ENCODE measurements at regions not wholly inside any gene's neighbourhood (a gene's known extent, or its start where the extent isn't known, plus 50 kb on each side); places are given as distances from the start of the nearest gene placed in this dataset.

DNA sequence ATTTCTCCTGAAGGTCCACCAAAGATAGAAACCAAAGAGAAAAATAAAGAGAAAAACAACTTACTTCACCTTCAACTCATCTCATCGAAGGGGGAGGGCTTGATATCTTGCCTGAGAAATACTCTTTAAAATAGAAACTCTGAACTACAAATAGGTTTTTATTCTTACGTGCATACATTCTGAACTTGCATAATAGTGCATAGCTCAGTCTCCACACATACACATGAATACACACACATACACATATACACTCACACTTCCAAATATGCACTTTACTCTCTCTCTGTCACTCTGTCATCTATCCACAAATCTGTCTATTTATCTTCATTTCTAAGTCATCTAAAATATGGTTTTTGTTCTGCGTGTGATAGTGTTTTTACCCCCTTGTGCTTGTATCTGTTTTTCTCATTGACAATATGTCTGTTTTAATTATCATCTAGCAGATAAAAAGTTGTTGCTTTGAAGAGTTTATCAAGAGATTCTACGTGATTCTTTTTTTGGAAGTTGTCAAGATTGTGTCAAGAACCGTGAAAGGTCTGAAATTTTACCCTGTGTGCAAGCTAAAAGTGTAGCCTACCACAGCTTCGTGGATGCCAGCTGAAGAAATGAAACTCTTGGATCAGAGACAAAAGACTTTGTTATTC is 468.8 kb downstream of the EPM2A start:
- intact Hi-C loops (cut with DNase I): no loop called here
- no peaks in the 10 kb centered on the region for H3K36me3 ChIP-seq
- DNase-seq (ENCODE audit: low spot score in 2 of 2): no peak
- TF ChIP-seq, protein P1, sequence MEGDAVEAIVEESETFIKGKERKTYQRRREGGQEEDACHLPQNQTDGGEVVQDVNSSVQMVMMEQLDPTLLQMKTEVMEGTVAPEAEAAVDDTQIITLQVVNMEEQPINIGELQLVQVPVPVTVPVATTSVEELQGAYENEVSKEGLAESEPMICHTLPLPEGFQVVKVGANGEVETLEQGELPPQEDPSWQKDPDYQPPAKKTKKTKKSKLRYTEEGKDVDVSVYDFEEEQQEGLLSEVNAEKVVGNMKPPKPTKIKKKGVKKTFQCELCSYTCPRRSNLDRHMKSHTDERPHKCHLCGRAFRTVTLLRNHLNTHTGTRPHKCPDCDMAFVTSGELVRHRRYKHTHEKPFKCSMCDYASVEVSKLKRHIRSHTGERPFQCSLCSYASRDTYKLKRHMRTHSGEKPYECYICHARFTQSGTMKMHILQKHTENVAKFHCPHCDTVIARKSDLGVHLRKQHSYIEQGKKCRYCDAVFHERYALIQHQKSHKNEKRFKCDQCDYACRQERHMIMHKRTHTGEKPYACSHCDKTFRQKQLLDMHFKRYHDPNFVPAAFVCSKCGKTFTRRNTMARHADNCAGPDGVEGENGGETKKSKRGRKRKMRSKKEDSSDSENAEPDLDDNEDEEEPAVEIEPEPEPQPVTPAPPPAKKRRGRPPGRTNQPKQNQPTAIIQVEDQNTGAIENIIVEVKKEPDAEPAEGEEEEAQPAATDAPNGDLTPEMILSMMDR (IDR thresholded peaks at IDR 0.05): no peak
- no peaks in the 10 kb centered on the region for H3K27me3 ChIP-seq
- H3K4me1 ChIP-seq: no peaks in the 10 kb centered on the region
- no peak overlapping the region for H3K27ac ChIP-seq
- H3K4me3 ChIP-seq: no peak overlapping the region
- H3K9me3 ChIP-seq: no peaks in the 10 kb centered on the region

DNA sequence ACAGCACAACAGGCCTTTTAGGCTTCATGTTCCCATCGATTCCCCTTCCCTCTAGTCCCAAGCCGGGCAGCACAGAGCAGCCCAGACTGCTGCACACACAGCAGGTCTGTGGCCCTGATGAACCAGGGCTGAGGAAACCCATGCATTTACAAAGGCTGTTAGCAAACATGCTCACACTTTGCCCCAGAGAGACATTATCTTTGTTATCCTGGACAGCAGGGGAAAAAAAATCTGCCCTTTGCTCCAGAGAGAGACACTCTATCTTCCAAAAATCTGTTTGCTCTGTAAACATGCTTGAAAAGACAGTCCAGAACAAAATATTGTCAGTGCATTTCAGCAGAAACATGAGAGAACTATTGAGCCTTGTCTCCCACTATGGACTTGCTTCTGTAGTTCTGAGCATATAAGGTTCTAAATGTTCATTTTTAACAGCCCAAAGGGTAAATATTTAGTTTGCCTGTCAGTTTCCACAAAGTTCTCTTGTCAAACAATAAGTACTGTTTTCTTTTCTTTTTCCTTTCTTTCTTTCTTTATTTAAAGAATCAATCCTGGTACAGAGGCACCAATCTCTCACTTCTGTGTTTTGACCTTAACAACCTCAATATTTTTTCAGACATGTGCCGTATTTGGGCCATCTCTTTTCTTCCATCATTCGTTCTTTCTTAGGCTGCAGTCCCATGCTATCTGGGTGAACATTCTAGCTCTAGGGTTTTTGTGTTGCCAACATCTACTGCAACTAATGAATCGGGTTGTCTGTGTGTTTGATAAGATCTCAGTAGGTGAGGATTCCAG is 468.0 kb downstream of the EPM2A start:
- H3K27me3 ChIP-seq: no peaks in the 10 kb centered on the region
- no peak overlapping the region for H3K4me3 ChIP-seq
- H3K9me3 ChIP-seq: no peaks in the 10 kb centered on the region
- H3K27ac ChIP-seq: no peak overlapping the region
- no peaks in the 10 kb centered on the region for H3K4me1 ChIP-seq
- intact Hi-C loops (cut with DNase I): no loop called here
- no peak for DNase-seq (ENCODE audit: low spot score in 2 of 2)
- TF ChIP-seq, protein P1 (IDR thresholded peaks at IDR 0.05): no peak
- H3K36me3 ChIP-seq: no peaks in the 10 kb centered on the region

DNA sequence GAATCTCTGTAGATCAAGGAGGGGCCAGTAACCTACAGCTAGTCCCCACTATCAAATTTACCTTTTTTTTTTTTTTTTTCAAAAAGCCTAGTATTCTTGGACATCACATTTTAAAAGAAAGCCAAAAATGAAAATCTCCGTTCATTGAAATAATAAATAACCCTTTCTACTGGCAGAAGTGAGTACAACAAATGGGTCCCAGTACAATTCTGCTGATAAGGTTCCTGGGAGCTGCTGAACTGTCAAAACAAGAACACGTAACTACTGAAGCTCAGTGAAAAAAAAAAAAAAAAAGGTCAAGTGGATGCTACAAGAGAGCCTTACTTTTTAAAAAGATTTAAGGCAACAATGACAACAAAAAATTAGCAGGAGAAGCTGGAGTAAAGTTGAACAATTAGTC is 464.9 kb downstream of the EPM2A start:
- DNase-seq (ENCODE audit: low spot score in 2 of 2): no peak
- no peaks in the 10 kb centered on the region for H3K36me3 ChIP-seq
- H3K9me3 ChIP-seq: no peaks in the 10 kb centered on the region
- no peak overlapping the region for H3K27ac ChIP-seq
- TF ChIP-seq, protein P1 (IDR thresholded peaks at IDR 0.05): no peak
- intact Hi-C loops (cut with DNase I): no loop called here
- no peaks in the 10 kb centered on the region for H3K4me1 ChIP-seq
- no peak overlapping the region for H3K4me3 ChIP-seq
- H3K27me3 ChIP-seq: no peaks in the 10 kb centered on the region

- H3K36me3 ChIP-seq: no peaks in the 10 kb centered on the region
- H3K27ac ChIP-seq: no peak overlapping the region
- H3K4me1 ChIP-seq: no peaks in the 10 kb centered on the region
- no peak overlapping the region for H3K4me3 ChIP-seq
- H3K27me3 ChIP-seq: no peaks in the 10 kb centered on the region
- H3K9me3 ChIP-seq: no peaks in the 10 kb centered on the region
- TF ChIP-seq, protein P1 (IDR thresholded peaks at IDR 0.05): no peak
- intact Hi-C loops (cut with DNase I): no loop called here
- DNase-seq (ENCODE audit: low spot score in 2 of 2): no peak
These were observed 464.3 kb downstream of the EPM2A start for GRCh38 chr6:145271040-145271439.

- Histone ChIP-seq H3K4me3 (no peak overlapping the region), H3K36me3 (no peaks in the 10 kb centered on the region), H3K27ac (no peak overlapping the region), H3K27me3 (no peaks in the 10 kb centered on the region), H3K4me1 (no peaks in the 10 kb centered on the region), H3K9me3 (no peaks in the 10 kb centered on the region)
- TF ChIP-seq, protein P1 (IDR thresholded peaks at IDR 0.05): no peak
- no peak for DNase-seq (ENCODE audit: low spot score in 2 of 2)
- intact Hi-C loops (cut with DNase I): no loop called here
These were observed 463.7 kb downstream of the EPM2A start for GRCh38 chr6:145271577-145271976.

All from ascending aorta (tissue), 2 donors.